Mucosa of gallbladder (tissue), 1 donor: ENCODE measurements at regions not wholly inside any gene's neighbourhood (a gene's known extent, or its start where the extent isn't known, plus 50 kb on each side); places are given as distances from the start of the nearest gene placed in this dataset.
A peak's percentile ranks its signal among the peaks of the same experiment; 100 is the strongest.

Source experiments
- DNase-seq: peaks from one replicate; pipeline ENCODE4 v3.0.0-alpha.2; 2020; ENCODE audit warnings: low spot score
- donor health status: DM: no; HTN: no; CAD: no.

DNA sequence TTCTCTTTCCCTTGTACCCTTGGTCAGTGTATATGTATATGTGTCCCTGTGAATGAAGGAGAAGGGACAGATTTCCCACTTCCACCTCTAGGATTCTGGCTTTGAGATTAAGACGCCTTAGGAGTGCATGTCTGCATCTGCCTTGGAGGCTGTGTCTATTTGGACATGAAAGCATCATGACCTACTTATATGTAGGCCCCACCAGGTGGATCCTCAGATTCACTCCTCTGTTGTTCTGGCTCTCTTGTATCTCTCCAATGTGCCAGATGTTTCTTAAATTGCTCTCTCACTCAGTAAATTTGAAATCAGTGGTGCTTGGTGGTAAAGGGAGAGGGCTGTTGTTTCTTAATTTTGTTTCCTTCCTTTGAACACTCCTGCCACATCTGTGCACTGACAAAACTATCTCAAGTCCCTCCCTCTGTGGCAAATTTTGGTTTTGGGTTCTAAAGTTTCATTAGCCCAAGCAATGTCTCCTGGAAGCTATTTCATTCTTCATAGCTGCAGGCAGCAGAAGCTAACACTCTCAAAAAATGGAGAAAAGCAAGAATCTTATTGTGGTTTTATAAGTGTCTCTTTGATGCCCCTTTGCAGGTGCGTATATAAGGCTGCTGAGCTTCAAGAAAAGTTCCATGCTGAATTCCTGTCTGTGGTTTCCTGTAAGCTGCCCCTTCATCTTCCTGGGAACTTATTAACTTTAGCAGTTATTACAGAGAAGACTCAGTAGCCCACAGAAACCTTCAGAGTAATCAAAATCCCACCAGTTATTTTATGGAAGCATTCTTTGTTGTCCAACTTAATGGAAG lies 179.7 kb upstream of the SETBP1 start:
- no peak for DNase-seq

- DNase-seq, result no peak
Measured at GRCh38 chr18:44502221-44502620, 178.5 kb upstream of the SETBP1 start.

DNA sequence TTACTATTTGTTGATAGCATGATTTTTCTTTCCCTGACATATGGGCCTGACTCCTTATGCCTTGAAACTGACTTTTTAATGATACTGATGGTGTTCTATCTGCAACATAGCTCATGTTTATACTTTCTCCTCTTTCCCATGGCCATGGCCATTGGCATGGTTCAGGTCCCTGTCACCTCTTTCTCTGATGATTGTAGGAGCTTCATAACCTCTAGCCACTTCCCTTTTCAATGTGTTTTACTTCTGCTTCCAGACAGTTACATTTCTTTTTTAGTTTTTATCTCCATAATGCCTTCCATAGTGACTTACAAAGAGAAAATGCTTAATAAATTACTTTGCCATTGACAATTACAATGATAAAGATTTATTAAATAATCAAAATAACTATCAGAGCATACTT lies 177.9 kb upstream of the SETBP1 start:
- no peak for DNase-seq

DNA sequence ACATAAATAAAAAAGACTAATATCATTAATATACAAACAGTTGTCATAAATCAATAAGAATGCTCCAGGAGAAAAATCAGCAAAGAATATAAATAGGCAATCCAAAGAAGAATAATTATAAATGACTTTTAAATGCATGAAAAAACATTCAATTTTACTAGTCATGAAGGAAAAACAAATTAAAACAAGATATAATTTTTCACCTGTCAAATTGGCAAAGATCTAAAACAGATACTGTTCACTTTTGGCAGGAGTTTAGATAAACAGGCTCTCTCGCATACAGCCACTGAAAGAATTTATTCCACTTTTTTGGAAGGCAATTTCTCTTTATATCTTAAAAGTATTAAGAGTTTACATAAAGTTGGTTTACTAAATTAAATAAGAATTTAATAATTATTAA lies 176.8 kb upstream of the SETBP1 start:
- DNase-seq, result no peak

- peak; percentile 26 for DNase-seq
Measured at GRCh38 chr18:44507729-44508325, 172.9 kb upstream of the SETBP1 start.

DNA sequence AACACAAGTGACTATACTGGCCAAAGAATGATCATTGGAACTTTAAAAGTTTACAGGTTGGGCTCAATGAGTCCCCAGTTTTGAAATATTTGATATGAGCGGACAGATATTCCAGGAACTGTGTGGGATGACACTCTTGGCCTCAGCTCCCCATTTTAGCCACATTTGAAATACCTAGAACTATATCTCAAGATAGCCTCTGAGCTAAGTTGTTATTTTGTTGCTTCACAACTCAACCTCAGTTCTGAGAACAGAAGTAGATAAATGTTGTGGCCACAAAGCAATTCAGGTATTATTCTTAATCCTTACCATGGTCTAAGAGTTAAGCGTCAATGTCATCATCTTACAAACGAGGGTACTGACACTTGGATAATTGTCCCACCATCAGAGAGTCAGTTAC lies 172.2 kb upstream of the SETBP1 start:
- no peak for DNase-seq

GRCh38 chr18:44509048-44509447 lies 171.6 kb upstream of the SETBP1 start:
- no peak for DNase-seq

GRCh38 chr18:44510390-44510789 lies 170.3 kb upstream of the SETBP1 start:
- no peak for DNase-seq

DNA sequence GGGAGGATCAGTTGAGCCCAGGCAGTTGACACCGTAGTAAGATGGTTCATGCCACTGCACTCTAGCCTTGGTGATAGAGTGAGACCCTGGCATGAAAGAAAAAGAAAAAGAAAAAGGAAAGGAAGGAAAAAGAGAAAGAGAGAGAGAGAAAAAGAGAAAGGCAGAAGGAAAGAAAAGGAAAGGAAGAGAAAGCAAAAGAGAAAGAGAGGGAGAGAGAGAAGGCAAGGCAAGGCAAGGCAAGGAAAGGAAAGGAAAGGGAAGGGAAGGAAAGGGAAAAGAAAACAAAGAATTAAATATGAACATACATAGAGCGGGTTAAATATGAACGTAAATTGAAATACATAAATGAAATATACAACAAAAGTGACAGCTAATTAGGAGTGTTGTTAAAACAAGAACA lies 167.5 kb upstream of the SETBP1 start:
- no peak for DNase-seq

GRCh38 chr18:44514106-44514505 lies 166.6 kb upstream of the SETBP1 start:
- DNase-seq, result no peak

DNA sequence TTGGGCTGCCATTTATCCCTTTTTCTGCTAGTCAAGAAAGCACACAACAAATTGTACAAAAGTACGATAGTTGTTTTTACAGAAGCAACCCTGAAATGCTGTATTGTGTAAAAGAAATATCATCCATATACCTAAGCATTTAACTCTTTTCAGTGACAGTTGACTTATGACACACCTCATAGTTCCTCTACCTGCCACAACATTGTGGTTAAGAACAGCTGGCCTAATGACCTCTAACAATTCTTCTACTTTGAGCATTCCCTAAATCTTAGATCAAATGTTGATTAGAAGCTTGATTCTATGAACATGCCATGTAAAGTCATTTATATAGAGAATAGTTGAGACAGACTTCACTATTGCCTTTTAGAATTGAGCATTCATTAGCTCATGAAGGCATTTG lies 165.9 kb upstream of the SETBP1 start:
- no peak for DNase-seq

DNA sequence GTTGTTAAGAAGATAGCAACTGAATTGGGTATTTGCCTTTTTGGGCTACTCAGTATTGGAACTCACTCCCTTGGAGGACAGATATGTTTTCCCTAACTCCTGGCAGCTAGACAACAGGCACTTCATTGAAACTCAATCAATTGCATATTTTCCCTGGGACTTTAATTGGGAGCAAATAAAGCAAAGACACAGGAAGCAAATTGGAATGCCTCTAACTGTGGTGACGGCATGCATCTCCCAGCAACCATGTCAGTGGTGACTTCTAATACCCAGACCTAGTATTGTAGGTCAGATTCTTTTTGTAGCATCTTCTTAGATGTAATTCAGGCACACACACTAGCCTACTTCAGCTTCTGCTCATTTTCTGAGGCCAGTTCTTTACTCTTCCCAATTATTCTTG lies 164.2 kb upstream of the SETBP1 start:
- no peak for DNase-seq

GRCh38 chr18:44517136-44517535 lies 163.6 kb upstream of the SETBP1 start:
- no peak for DNase-seq

GRCh38 chr18:44518091-44518615 lies 162.5 kb upstream of the SETBP1 start:
- DNase-seq, result no peak

- DNase-seq, result no peak
Measured at GRCh38 chr18:44518666-44519065, 162.0 kb upstream of the SETBP1 start.

- DNase-seq, result no peak
Measured at GRCh38 chr18:44520981-44521667, 159.6 kb upstream of the SETBP1 start.

DNA sequence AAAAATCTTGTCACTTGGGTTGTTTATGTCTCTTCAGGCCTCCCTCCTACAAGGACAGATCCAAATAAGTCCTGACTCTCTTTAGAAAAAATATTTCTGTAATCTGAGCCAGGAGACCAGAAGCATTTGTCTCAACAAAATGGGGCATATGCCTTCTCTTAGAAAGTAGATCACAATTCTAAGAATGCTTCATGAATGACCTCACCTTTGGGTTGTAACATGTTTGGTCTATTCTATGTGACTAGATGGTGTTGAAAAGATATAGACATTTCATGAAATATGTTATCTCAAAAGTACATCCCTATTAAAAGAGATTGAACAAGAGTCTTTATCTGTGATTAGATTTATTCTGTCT lies 159.0 kb upstream of the SETBP1 start:
- DNase-seq, result no peak

DNA sequence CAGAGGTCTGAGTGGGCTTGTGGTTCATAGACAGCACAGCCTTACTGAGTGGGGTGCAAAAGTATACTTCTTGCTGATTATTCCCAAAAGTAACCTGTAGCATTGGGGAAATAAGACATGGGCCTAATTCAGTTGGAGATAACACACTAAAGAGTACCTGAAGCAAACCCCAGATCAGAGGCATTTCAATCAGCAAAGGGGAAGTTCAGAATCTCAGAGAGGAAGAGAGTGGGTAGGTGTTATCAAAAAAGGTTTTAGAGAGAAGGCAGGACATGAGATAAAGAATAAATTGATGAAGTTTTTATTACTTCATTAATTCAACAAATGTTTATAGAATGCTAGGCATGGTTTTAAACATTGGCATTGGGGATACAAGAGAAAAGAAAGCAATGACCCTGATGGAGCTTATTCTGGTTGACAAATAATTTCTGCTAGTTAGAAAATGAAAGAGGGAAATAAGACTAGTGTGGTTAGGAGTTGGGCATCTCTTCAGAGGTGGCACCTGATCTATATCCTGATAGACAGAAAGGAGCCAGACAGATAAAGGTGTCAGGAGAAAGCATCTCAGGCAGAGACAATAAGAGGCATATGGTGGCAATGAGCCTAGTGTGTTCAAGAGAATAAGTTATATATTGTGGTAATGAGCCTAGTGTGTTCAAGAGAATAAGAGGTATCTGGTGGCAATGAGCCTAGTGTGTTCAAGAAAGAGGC lies 153.8 kb upstream of the SETBP1 start:
- DNase-seq, result no peak

GRCh38 chr18:44533071-44533470 lies 147.6 kb upstream of the SETBP1 start:
- DNase-seq, result no peak

DNA sequence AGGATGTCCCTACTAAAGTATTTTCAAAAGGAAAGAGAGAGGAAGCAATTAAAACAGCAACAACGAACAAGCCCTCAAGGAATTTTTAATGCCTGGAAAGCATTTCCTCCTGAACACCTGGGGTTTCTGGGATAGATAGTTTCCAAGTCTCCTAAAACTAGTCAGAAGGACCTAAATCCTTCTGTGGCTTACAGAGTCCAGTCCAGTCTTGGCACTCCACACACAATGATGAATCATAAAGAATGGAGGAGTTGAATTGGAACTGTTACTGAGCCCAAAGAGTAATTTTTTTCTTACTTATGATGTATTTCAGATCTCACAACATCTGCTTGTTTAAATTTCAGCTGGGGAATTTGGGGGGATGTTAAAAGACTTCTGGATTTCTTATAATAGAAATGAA lies 144.6 kb upstream of the SETBP1 start:
- DNase-seq, result no peak

DNA sequence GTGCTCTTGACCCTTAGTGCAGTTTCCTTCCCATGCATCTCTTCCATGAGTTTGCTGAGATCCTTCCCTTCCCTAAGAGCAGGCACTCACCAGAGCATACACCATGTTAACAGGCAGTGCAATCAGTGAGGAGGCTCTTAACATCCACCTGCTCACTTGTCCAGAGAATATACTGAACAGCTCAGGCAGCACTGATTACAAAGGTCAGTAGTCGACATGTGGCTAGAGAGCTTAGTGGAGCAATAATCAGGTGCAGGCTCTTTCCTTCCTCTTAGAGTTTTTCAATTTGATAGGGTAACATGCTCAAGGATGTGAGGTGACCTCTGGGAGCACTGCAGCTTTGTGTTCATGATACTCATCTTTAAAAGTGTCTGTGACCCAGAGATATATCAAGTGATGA lies 144.1 kb upstream of the SETBP1 start:
- no peak for DNase-seq

- DNase-seq, result no peak
Measured at GRCh38 chr18:44537526-44537925, 143.2 kb upstream of the SETBP1 start.
